Stimulated activated naive CD8-positive, alpha-beta T cell treated with anti-CD3 and anti-CD28 coated beads, Interleukin-15, Interleukin-2, amounts not matched to agents 100 ng/mL and 50 ng/mL, for 24 hours (primary cell): ENCODE measurements at regions not wholly inside any gene's neighbourhood (a gene's known extent, or its start where the extent isn't known, plus 50 kb on each side); places are given as distances from the start of the nearest gene placed in this dataset.

Experiments used
- H3K27ac Mint-ChIP-seq: one replicate; pipeline ENCODE4 v1.8.0; 2021; ENCODE audit warnings: mild to moderate bottlenecking, mixed read lengths
- H3K27me3 Mint-ChIP-seq: one replicate; pipeline ENCODE4 v1.8.0; 2021; ENCODE audit warnings: mixed read lengths
- H3K36me3 Mint-ChIP-seq: one replicate; pipeline ENCODE4 v1.8.0; 2021; ENCODE audit warnings: low read depth, mixed read lengths
- H3K4me1 Mint-ChIP-seq: one replicate; pipeline ENCODE4 v1.8.0; 2021; ENCODE audit warnings: low read depth, mixed read lengths
- H3K4me3 Mint-ChIP-seq: one replicate; pipeline ENCODE4 v1.8.0; 2021; ENCODE audit warnings: mild to moderate bottlenecking, mixed read lengths
- H3K9me3 Mint-ChIP-seq: one replicate; pipeline ENCODE4 v1.8.0; 2021; ENCODE audit warnings: mixed read lengths

DNA sequence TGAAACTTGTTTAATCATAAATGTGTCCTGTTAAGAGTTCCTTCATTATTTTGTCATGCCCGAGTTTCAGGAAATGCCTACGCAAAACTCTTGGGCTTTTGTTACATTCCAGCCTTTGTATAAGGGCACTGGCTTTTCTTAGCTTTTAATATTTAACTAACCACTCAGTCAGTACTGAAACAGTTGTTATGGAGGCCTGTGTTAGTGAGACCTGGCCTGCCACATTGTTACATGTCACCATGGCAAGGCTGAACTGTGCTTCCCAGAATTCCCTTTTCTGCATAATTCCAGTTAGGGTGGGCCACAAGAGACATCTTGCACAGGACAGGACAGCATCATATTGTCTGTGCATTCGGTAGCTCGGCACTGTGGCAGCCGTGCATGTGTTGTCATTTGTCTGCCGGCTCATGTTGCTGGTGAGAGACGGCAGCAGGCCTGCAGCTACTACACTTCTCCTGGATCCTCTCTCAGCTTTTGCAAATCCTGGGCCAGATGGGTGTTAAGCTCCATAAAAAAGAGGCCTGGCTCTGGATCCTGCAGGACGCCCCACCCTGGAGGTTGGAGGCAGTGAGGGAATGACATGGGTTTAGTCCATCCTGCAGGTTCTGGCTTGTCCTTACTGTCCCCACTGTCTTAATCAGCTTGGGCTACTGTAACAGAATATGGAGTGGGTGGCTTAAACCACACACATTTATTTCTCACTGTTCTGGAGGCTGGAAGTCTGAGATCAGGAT lies 128.8 kb upstream of the DTNBP1 start:
- Mint-ChIP-seq H3K4me1 (no peaks in the 10 kb centered on the region), H3K4me3 (no peak overlapping the region), H3K27ac (no peak overlapping the region)

DNA sequence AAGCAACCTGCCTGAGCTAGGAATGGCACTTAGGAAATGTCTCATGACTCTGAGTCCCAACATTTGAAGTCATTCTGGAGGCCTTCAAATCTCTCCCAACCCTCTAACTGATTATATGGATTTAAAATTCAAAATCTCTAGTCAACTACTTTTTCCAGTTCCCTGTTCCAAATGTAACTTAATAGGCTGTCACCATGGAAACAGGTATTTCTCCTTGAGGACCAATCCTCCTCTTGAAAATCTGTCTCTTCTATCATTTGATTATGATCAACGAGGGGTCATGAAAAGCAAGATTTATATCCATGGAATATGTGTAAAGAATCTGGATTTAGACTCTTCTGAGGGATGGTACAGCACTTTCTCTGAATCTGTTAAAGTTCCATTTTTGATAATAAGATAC lies 127.3 kb upstream of the DTNBP1 start:
- peaks cover 11% of the 10 kb centered on the region for H3K27me3 Mint-ChIP-seq
- H3K4me3 Mint-ChIP-seq, result no peak overlapping the region
- no peaks in the 10 kb centered on the region for H3K4me1 Mint-ChIP-seq
- peaks cover 5% of the 10 kb centered on the region for H3K9me3 Mint-ChIP-seq
- H3K27ac Mint-ChIP-seq, result no peak overlapping the region
- no peaks in the 10 kb centered on the region for H3K36me3 Mint-ChIP-seq

More for the DNA sequence above, 128.8 kb upstream of the DTNBP1 start:
- Mint-ChIP-seq H3K27me3 (peaks cover 11% of the 10 kb centered on the region), H3K9me3 (peaks cover 5% of the 10 kb centered on the region), H3K36me3 (no peaks in the 10 kb centered on the region)

DNA sequence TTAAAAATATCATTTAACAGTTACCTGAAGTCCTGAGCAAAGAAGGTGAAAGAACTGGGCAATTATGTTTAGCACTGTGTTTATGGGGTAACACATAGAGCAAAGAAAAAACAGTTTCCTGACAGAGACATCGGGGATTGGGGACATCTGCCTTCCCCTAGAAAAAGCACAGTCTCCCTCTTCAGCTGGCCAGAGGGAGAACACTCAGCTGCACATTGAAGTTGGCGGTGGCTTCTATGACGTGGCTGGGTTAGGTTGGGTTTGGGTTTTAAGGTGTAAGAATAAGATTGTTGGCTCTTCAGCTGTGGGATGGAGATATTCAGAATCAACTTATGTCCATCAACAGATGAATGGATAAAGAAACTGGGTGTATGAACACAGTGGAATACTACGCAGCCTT lies 124.0 kb upstream of the DTNBP1 start:
- peaks cover 5% of the 10 kb centered on the region for H3K9me3 Mint-ChIP-seq
- no peak overlapping the region for H3K4me3 Mint-ChIP-seq
- no peak overlapping the region for H3K27ac Mint-ChIP-seq
- H3K27me3 Mint-ChIP-seq, result peaks cover 7% of the 10 kb centered on the region
- no peaks in the 10 kb centered on the region for H3K4me1 Mint-ChIP-seq
- H3K36me3 Mint-ChIP-seq, result no peaks in the 10 kb centered on the region

DNA sequence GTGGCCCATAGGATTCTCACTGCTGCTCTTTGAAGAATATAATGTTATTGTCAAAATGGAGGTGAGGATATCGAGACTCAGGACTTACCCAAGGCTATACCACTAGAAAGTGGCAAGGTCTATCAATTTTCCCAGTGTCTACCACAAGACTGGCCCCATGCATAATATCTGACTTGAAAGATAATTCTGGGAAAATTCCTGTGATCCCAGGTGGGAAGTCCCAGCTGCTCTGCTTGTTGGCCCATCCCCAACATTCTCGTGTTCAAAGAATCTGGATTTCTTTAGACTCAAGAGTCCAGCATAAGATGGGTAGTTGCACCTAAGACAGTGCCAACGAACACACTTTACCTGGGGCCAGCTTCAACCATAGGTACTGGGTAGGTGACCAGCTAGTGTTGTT lies 120.7 kb upstream of the DTNBP1 start:
- Mint-ChIP-seq H3K36me3 (no peaks in the 10 kb centered on the region), H3K27me3 (peaks cover 8% of the 10 kb centered on the region), H3K9me3 (peaks cover 3% of the 10 kb centered on the region), H3K4me1 (peaks cover 3% of the 10 kb centered on the region), H3K4me3 (no peak overlapping the region), H3K27ac (no peak overlapping the region)

DNA sequence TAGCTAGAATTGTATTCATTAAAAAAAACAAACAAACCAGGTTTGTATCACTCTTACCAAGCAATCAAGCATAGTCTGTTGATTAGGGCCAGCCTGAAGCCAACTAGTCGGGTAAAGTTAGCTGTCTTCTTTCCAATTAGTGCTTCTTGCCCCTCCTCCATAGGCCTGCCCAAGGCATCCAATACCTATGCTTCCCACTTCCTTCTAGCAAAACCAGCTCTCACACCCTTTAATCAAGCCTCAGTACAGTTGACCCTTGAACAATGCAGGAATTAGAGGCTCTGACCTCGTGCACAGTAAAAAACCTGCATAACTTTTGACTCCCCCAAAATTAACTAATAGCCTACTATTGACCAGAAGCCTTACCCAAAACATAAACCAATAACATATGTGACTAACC lies 119.1 kb upstream of the DTNBP1 start:
- Mint-ChIP-seq H3K9me3 (no peaks in the 10 kb centered on the region), H3K4me3 (no peak overlapping the region), H3K27ac (no peak overlapping the region), H3K4me1 (peaks cover 18% of the 10 kb centered on the region), H3K27me3 (peaks cover 6% of the 10 kb centered on the region), H3K36me3 (no peaks in the 10 kb centered on the region)

DNA sequence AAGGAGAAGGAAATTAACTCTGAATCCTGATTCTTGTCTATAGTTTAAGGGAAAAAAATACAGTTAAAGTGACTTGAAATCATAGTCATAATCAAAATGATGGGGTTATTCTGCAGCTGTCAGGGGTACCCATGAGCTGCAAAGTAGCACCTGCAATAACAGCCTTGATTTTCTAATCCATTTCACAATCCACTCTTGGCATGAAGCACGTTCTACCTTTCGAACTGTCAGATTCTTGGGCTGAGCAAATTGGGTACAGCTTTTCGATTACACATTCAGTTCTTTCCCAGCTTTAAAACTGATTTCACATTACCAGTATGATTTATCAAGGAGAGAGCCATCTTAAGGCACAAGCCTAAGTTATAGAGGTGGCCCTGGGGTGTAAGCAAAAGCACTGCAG lies 118.5 kb upstream of the DTNBP1 start:
- H3K9me3 Mint-ChIP-seq, result no peaks in the 10 kb centered on the region
- H3K4me1 Mint-ChIP-seq, result peaks cover 24% of the 10 kb centered on the region
- peaks cover 6% of the 10 kb centered on the region for H3K27me3 Mint-ChIP-seq
- H3K27ac Mint-ChIP-seq, result no peak overlapping the region
- no peaks in the 10 kb centered on the region for H3K36me3 Mint-ChIP-seq
- no peak overlapping the region for H3K4me3 Mint-ChIP-seq

DNA sequence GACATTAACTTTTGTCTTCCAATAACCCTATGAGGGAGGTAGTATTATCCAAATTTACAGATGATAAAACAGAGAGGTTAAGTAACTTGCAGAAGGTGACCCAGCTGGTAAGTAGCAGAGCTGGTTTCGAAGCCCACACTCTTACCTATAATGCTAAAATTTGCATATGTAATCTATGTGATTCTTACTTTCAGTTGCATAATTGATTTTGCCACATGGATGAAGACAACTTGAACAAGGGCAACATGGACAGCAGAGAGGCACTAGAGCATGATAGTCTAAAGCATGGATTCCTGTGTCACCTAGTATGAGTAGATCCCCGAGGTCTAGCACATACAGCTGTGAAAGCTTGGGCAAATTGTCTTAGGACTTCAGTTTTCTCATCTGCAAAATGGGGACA lies 117.6 kb upstream of the DTNBP1 start:
- H3K4me1 Mint-ChIP-seq, result peaks cover 33% of the 10 kb centered on the region
- H3K36me3 Mint-ChIP-seq, result no peaks in the 10 kb centered on the region
- H3K9me3 Mint-ChIP-seq, result no peaks in the 10 kb centered on the region
- H3K4me3 Mint-ChIP-seq, result no peak overlapping the region
- H3K27ac Mint-ChIP-seq, result no peak overlapping the region
- H3K27me3 Mint-ChIP-seq, result peaks cover 6% of the 10 kb centered on the region

DNA sequence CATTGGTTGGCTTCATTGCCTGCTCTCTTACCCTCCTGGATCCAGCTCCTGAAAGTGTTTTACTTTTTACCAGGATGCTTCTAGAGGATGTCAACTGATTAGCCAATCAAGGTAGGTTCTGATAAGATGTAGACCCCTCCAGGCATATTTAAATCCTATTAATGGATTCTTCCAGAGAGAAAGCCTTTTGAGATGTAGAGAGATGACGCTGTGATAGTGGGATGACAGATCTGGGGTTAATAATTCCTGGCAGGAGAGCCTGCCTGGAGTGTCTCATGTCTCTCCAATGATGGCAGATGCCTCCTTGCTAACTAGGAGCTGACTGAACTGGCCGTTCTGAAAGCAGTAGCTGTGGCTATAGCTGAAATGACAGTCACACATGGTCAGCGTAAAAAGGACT lies 116.9 kb upstream of the DTNBP1 start:
- no peaks in the 10 kb centered on the region for H3K9me3 Mint-ChIP-seq

DNA sequence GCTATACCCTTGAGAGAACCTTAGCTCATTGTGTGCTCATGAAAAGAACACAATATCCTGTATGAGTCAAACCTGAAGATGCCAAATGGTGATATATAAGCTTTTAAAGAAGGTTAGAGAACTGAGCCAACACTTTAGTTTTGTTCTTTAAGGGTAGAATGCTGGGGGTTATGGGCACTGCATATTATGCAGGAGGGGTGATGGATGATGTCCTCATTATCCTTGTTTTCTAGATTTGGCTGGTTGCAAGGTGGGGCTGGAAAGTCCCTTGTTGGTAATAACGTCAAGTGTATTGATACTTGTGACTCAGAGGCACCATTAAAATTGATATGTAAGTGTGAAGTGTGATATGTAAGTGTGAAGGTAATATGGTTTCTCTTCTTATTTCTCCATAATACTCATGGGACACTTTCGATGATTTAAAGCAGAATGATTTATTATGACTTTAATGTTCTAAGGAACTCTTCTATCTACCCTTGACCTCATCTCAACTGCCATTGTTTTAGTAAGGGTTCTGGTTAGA lies 113.7 kb upstream of the DTNBP1 start:
- H3K4me3 Mint-ChIP-seq, result peak overlapping the region; percentile 42

More for the DNA sequence above, 116.9 kb upstream of the DTNBP1 start:
- Mint-ChIP-seq H3K4me1 (peaks cover 34% of the 10 kb centered on the region), H3K36me3 (no peaks in the 10 kb centered on the region), H3K4me3 (no peak overlapping the region), H3K27ac (no peak overlapping the region), H3K27me3 (peaks cover 6% of the 10 kb centered on the region)

DNA sequence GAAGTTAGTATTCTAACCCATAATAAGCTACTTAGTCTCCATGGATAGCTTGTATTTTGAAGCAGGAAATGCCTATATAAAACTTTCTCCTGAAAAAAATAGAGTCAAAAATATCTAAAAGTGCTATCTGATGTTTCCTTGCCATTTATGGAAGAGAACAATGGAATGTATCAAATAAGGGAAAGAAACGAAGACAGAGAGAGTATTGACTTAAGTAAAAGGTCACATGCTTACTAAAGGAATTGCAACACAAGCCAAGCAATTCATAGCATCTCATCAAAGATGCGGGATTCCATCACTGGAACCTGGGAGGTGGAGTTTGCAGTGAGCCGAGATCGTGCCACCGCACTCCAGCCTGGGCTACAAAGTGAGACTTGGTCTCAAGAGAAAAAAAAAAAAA lies 112.9 kb upstream of the DTNBP1 start:
- Mint-ChIP-seq H3K27me3 (peaks cover 10% of the 10 kb centered on the region), H3K9me3 (no peaks in the 10 kb centered on the region), H3K27ac (peak overlapping the region; percentile 80), H3K4me1 (peaks cover 48% of the 10 kb centered on the region), H3K4me3 (peak overlapping the region; percentile 22), H3K36me3 (no peaks in the 10 kb centered on the region)

More for the DNA sequence above, 113.7 kb upstream of the DTNBP1 start:
- Mint-ChIP-seq H3K27ac (peak overlapping the region; percentile 82), H3K27me3 (peaks cover 10% of the 10 kb centered on the region), H3K9me3 (no peaks in the 10 kb centered on the region), H3K36me3 (no peaks in the 10 kb centered on the region), H3K4me1 (peaks cover 40% of the 10 kb centered on the region)

DNA sequence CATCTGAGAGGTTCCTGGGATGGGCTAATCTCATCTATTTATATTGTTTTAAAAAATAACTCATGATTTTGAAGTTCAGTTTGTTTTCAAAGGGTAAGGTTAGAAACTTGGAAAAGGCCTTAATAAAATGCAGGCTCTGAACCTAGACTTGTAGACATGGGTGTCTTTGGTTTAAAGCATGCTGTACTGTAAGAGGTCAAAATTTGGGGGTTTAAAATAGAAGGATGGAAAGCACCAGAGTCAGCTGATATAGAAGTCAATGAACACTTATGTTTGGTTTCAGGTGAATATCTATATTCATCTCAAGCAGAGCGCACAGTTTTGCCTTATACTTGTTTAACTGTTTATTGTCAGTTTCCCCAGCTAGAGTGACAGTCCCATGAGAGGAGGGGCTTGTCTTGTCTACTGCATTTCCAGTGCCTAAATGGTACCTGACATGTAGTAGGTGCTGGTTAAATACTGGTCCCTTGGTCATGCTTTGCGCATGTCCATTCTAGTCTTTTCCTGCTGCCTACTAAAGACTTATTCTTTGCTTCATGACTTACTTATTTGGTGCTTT lies 112.3 kb upstream of the DTNBP1 start:
- no peak overlapping the region for H3K4me3 Mint-ChIP-seq
- H3K9me3 Mint-ChIP-seq, result no peaks in the 10 kb centered on the region
- H3K27me3 Mint-ChIP-seq, result peaks cover 10% of the 10 kb centered on the region
- H3K4me1 Mint-ChIP-seq, result peaks cover 53% of the 10 kb centered on the region
- H3K36me3 Mint-ChIP-seq, result no peaks in the 10 kb centered on the region
- no peak overlapping the region for H3K27ac Mint-ChIP-seq

DNA sequence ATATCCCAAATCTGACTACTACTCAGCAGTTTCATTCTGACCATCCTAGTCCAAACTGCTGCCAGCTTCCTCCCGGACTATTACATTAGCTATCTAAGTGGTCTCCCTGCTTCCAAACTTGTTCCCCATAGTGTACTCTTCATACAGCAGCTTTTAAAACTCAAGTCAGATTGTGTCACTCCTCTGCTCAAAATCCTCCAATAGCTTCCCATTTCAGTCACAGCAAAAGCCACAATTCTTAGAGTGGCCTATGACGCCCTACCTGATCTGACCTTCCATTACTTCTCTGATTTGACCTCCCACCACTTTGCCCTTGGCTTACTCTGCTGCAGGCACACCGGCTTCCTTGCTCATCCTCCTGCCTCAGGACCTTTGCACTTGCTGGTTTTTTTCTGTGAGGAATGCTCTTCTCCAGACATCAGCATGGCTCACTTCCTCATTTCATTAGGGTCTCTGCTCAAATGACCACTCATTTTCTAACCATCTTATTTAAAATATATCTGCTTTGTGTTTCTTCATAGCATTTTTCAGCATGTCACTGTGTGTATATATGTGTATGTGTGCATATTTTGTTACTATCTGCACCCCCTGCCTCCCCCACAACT lies 111.1 kb upstream of the DTNBP1 start:
- Mint-ChIP-seq H3K27ac (no peak overlapping the region), H3K36me3 (no peaks in the 10 kb centered on the region), H3K27me3 (peaks cover 10% of the 10 kb centered on the region), H3K9me3 (no peaks in the 10 kb centered on the region), H3K4me3 (no peak overlapping the region), H3K4me1 (peaks cover 56% of the 10 kb centered on the region)

DNA sequence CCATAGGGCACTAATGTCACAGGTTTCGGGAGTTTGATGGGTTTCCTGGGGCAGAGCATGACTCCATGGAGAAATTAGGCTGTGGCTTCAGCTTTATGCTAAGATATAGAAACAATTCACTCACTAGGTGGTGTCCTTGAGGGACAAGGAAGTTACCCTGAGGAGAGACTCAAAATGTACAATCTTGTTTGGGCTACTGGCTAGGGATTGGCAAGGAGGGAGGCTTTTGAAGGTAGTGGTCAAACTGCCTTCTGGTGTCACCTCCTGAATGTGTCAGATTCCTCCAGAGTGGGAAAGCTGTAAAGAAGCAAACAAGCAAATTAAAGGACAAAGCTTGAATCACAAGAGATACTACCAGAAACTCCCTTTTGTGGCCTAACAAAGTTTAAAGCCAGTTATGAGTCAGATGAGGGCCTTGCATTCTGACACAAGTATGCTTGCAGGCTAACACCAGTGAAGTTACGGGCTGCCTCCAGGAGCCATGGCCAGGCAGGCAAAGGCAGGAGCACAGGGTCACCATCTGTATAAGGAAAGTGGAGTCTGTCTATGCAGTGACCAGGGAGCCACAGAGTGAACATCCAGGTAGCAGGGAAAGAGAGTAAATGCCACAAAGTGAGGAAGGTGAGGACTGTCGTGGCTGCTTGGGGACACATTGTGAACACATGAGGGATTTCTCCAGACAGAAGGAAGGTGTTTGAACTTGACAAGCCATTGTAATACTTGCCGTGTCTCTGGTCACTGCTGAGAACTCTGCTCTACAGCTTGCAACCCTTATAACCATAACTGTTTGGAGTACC lies 107.7 kb upstream of the DTNBP1 start:
- no peaks in the 10 kb centered on the region for H3K36me3 Mint-ChIP-seq
- H3K27me3 Mint-ChIP-seq, result peaks cover 5% of the 10 kb centered on the region
- peak overlapping the region; percentile 84 for H3K27ac Mint-ChIP-seq
- H3K4me3 Mint-ChIP-seq, result no peak overlapping the region
- no peaks in the 10 kb centered on the region for H3K9me3 Mint-ChIP-seq
- H3K4me1 Mint-ChIP-seq, result peaks cover 25% of the 10 kb centered on the region

DNA sequence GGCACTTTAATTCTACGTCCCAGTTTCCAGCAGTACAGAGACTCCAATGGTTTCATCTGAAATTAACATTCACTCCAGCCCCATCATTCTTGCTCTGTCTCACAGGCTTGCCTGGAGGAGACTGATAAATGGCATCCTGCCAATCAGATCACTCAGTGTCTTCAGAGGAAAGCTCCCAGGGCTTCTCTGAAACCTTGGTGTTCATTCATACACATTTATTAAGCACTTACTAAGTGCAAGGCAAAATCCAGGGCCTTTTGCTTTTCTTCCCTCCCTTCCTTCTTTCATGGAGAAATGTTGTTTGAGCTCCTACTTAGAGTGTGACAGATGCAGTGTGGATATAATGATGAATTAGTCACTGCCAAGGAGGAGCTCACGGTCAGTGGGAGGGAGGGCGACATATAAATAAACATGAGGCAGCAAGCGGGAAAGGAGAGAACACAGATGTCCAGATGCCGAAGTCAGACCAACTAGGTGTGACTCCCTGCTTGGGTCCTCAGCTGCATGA lies 106.7 kb upstream of the DTNBP1 start:
- no peaks in the 10 kb centered on the region for H3K36me3 Mint-ChIP-seq
- H3K9me3 Mint-ChIP-seq, result no peaks in the 10 kb centered on the region
- H3K4me1 Mint-ChIP-seq, result peaks cover 22% of the 10 kb centered on the region
- peaks cover 5% of the 10 kb centered on the region for H3K27me3 Mint-ChIP-seq
- H3K27ac Mint-ChIP-seq, result no peak overlapping the region
- H3K4me3 Mint-ChIP-seq, result no peak overlapping the region
